ENCODE measurements at regions not wholly inside any gene's neighbourhood (a gene's known extent, or its start where the extent isn't known, plus 50 kb on each side); places are given as distances from the start of the nearest gene placed in this dataset.

DNA sequence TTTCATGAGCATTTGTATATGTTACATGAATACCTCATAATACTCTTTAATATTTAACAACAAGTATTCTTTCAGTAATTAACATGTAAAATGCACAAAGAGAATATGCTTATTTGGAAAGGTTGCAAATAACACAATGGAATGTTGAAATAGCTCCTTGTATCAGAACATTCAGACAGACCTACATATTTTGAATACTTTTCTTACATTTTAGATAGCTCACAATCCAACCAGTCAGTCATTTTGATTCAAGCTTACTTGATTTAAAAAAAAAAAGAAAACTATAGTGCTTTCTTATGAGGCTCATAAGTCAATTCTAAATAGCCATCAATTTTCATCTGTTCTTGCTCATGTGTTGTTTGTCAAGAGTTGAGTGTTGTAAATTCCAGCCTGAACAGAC lies 518.8 kb downstream of the ADGRL2 start:
- DNase-seq (no peak), ATAC-seq (no peak)
- H3K4me3 ChIP-seq: no peak overlapping the region
- H3K36me3 ChIP-seq: no peaks in the 10 kb centered on the region
- H3K4me1 ChIP-seq: no peaks in the 10 kb centered on the region
- TF ChIP-seq, protein P1, sequence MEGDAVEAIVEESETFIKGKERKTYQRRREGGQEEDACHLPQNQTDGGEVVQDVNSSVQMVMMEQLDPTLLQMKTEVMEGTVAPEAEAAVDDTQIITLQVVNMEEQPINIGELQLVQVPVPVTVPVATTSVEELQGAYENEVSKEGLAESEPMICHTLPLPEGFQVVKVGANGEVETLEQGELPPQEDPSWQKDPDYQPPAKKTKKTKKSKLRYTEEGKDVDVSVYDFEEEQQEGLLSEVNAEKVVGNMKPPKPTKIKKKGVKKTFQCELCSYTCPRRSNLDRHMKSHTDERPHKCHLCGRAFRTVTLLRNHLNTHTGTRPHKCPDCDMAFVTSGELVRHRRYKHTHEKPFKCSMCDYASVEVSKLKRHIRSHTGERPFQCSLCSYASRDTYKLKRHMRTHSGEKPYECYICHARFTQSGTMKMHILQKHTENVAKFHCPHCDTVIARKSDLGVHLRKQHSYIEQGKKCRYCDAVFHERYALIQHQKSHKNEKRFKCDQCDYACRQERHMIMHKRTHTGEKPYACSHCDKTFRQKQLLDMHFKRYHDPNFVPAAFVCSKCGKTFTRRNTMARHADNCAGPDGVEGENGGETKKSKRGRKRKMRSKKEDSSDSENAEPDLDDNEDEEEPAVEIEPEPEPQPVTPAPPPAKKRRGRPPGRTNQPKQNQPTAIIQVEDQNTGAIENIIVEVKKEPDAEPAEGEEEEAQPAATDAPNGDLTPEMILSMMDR (IDR thresholded peaks at IDR 0.05): no peak
- H3K9me3 ChIP-seq: no peaks in the 10 kb centered on the region
- H3K27me3 ChIP-seq: no peaks in the 10 kb centered on the region
- intact Hi-C loops (cut with DNase I): no loop called here
- H3K27ac ChIP-seq: no peak overlapping the region

DNA sequence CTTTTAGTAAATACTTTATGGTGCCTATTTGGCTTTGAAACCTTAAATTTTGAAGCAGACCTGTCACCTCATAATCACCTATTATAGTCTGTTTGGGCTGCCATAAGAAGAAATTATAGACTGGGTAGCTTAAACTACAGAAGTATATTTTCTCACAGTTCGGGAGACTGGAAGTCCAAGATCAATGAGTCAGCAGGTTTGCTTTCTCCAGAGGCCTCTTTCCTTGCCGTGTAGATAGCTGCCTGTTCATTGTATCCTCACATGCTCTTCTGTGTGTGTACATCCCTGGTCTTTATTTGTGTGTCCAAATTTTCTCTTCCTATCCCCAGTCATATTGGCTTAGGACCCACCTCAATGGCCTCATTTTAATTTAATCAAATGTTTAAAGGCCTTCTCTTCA lies 518.2 kb downstream of the ADGRL2 start:
- no peaks in the 10 kb centered on the region for H3K36me3 ChIP-seq
- no peaks in the 10 kb centered on the region for H3K9me3 ChIP-seq
- no peaks in the 10 kb centered on the region for H3K4me1 ChIP-seq
- intact Hi-C loops (cut with DNase I): no loop called here
- H3K4me3 ChIP-seq: no peak overlapping the region
- no peaks in the 10 kb centered on the region for H3K27me3 ChIP-seq
- DNase-seq: no peak
- H3K27ac ChIP-seq: no peak overlapping the region
- TF ChIP-seq, protein P1 (IDR thresholded peaks at IDR 0.05): no peak
- ATAC-seq: no peak

- H3K4me1 ChIP-seq: no peaks in the 10 kb centered on the region
- no peak overlapping the region for H3K27ac ChIP-seq
- H3K4me3 ChIP-seq: no peak overlapping the region
- intact Hi-C loops (cut with DNase I): no loop called here
- ATAC-seq: no peak
- H3K9me3 ChIP-seq: no peaks in the 10 kb centered on the region
- H3K27me3 ChIP-seq: no peaks in the 10 kb centered on the region
- no peak for DNase-seq
- H3K36me3 ChIP-seq: no peaks in the 10 kb centered on the region
- TF ChIP-seq, protein P1 (IDR thresholded peaks at IDR 0.05): no peak
These were observed 517.5 kb downstream of the ADGRL2 start for GRCh38 chr1:82318265-82318664.

GRCh38 chr1:82317671-82318070 lies 516.9 kb downstream of the ADGRL2 start:
- intact Hi-C loops (cut with DNase I): no loop called here
- TF ChIP-seq, protein P1 (IDR thresholded peaks at IDR 0.05): no peak
- Histone ChIP-seq H3K27me3 (no peaks in the 10 kb centered on the region), H3K36me3 (no peaks in the 10 kb centered on the region), H3K27ac (no peak overlapping the region), H3K4me1 (no peaks in the 10 kb centered on the region), H3K4me3 (no peak overlapping the region), H3K9me3 (no peaks in the 10 kb centered on the region)
- DNase-seq (no peak), ATAC-seq (no peak)

DNA sequence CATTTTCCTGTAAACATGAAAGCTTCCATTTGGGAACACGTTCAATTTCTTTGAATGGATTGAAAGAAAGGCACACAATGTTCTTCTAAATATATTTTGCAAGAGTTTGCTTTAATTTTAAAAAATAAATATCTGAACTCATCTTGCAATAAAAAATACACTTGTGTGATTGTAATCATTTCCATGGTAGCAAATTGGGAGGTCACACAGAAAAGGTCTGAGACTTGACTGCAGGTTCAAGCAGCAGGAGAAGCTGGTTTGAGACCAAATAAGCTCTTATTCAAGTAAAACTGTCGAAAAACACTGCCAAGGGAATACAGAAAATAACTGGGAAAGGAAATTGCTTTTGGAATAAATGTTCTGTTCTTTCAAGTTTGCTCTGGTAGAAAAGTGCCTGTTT lies 498.9 kb downstream of the ADGRL2 start:
- Histone ChIP-seq H3K36me3 (no peaks in the 10 kb centered on the region), H3K4me3 (no peak overlapping the region), H3K27ac (no peak overlapping the region), H3K4me1 (no peaks in the 10 kb centered on the region), H3K9me3 (no peaks in the 10 kb centered on the region), H3K27me3 (no peaks in the 10 kb centered on the region)
- TF ChIP-seq, protein P1 (IDR thresholded peaks at IDR 0.05): no peak
- intact Hi-C loops (cut with DNase I): no loop called here
- ATAC-seq (no peak), DNase-seq (peak in 1 of 4 donors; percentile 16)

Measured in left lung (tissue), 4 donors.